ENCODE measurements at regions not wholly inside any gene's neighbourhood (a gene's known extent, or its start where the extent isn't known, plus 50 kb on each side); places are given as distances from the start of the nearest gene placed in this dataset.

DNA sequence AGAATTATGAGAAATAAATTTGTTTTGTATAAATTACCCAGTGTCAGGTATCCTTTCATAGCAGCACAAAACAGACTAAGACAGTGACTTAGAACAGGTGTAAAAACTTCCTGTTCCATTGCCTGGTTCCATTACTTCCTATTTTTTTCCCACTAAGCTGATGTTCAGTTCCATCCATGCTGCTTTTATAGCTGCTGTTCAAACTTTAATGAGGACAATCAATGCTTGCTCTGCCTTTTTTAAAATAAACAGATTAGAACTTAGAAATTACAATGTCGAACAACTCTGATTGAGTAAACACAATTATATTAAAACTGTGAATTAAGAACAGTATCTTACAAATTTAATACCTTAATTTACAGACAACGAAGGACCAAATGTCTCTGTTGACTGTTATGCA, 818.9 kb downstream of the OLFM4 start:
- TF ChIP-seq, protein P1, sequence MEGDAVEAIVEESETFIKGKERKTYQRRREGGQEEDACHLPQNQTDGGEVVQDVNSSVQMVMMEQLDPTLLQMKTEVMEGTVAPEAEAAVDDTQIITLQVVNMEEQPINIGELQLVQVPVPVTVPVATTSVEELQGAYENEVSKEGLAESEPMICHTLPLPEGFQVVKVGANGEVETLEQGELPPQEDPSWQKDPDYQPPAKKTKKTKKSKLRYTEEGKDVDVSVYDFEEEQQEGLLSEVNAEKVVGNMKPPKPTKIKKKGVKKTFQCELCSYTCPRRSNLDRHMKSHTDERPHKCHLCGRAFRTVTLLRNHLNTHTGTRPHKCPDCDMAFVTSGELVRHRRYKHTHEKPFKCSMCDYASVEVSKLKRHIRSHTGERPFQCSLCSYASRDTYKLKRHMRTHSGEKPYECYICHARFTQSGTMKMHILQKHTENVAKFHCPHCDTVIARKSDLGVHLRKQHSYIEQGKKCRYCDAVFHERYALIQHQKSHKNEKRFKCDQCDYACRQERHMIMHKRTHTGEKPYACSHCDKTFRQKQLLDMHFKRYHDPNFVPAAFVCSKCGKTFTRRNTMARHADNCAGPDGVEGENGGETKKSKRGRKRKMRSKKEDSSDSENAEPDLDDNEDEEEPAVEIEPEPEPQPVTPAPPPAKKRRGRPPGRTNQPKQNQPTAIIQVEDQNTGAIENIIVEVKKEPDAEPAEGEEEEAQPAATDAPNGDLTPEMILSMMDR (IDR thresholded peaks at IDR 0.05): no peak
- TF ChIP-seq POLR2A (IDR thresholded peaks at IDR 0.05): no peak
